Left renal pelvis (tissue), 4 donors: ENCODE measurements at regions not wholly inside any gene's neighbourhood (a gene's known extent, or its start where the extent isn't known, plus 50 kb on each side); places are given as distances from the start of the nearest gene placed in this dataset.
"Not testable (repeated sequence)": the region's sequence is repeated elsewhere in the genome, so short reads cannot be mapped to it uniquely, and the experiment has no call there.

ENCODE experiments used
- DNase-seq, 4 donors: peaks; one replicate each; pipeline ENCODE4 v3.0.0-alpha.2; 2013; ENCODE audit warnings: low read depth in 4 of 4, low spot score in 3 of 4

DNA sequence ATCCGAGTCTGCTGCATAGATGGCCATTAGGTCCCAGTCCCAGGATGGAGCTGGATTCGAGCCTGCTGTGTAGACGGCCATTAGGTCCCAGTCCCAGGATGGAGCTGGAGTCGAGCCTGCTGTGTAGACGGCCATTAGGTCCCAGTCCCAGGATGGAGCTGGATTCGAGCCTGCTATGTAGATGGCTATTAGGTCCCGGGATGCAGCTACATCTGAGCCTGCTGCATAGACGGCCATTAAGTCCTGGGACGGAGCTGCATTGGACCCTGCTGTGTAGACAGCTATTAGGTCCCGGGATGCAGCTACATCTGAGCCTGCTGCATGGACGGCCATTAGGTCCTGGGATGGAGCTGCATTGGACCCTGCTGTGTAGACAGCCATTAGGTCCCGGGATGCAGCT, 112.2 kb upstream of the PPP2R3B start:
- DNase-seq: not testable (repeated sequence)

DNA sequence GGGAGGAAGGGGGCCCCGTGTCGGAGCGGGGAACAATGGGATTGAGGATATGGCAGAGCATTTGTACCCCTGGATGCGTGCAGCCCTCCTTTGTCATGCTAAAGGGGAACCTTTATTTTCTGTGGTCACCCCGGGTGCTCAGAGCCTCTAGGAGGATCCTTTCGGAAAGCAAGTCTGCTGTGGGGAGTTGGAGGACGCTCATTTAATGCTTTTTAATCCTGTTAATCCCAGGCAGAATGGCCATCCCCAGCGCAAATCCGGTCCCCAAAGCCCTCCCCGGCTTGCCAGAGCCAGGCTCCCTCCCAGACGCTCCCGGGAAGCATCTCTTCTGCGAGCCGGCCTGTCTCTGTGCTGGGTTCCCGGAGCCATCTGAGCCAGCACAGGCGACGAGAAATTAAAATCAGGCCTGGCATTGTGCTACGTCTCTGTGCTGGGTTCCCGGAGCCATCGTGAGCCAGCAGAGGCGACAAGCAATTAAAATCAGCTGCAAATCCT, 113.2 kb upstream of the PPP2R3B start:
- DNase-seq: no peak

DNA sequence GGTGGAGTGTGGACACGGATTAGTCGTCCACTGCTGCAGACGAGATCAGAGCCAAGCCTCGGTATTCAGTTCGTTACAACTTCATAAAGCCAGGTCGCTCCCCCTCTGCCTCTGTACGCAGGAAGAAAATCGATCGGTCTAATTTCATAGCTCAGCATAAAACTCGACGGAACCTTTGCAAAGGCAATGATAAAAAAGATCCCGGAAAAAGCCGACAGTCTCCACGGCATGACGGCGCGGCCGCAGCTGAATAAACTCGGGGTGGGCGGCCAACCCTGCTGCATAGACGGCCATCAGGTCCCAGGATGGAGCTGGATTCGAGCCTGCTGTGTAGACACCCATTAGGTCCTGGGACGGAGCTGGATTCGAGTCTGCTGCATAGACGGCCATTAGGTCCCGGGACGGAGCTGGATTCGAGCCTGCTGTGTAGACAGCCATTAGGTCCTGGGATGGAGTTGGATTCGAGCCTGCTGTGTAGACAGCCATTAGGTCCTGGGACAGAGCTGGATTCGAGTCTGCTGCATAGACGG, 113.8 kb upstream of the PPP2R3B start:
- no peak for DNase-seq

GRCh38 chrX:506341-506740, 119.6 kb upstream of the PPP2R3B start:
- no peak for DNase-seq

DNA sequence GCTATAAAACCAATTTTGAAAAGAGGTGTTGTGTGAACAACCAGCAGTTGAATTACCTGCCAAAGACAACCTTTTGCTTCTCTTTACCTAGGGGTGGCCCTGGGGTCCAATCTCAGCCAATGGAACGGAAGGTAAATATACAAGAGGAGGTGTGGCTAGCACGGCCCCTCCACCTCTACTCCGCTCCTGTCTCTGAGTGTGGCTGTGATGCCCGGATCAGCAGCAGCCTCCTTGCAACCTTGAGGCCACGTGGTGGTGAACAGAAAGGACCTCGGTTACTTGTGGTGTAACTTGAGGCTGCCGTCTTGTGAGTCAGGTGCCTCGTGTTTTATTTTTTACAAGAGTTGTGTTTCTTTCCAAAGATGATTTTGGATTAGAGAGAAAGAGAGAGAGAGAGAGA, 121.5 kb upstream of the PPP2R3B start:
- no peak for DNase-seq

DNA sequence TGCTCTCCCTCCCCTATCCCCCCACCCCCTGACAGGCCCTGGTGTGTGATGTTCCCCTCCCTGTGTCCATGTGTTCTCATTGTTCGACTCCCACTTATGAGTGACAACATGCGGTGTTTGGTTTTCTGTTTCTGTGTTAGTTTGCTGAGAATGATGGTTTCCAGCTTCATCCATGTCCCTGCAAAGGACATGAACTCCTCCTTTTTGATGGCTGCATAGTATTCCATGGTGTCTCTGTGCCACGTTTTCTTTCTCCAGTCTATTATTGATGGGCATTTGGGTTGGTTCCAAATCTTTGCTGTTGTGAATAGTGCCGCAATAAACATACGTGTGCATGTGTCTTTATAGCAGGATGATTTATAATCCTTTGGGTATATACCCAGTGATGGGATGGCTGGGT, 121.8 kb upstream of the SHOX start:
- not testable (repeated sequence) for DNase-seq

- DNase-seq: not testable (repeated sequence)
Measured at GRCh38 chrX:511089-511488, 119.5 kb upstream of the SHOX start.

DNA sequence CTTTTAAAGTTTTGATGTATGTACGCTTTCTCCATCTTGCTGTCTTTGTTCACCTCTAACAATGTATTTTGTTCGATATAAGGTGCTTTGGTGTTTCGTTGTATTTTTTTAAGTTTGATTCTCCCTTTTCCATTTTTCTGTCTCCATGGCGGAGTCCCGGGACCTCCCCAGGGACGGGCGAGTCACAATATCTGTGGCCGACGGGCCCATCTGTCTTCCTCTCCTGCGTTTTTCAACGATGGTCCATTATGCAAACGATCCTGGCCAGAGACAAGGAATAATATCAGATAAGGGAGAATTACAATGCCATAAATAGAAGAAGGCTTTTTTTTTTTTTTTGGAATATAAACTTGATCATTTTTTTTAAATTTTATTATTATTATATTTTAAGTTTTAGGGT, 112.3 kb upstream of the SHOX start:
- no peak for DNase-seq

DNA sequence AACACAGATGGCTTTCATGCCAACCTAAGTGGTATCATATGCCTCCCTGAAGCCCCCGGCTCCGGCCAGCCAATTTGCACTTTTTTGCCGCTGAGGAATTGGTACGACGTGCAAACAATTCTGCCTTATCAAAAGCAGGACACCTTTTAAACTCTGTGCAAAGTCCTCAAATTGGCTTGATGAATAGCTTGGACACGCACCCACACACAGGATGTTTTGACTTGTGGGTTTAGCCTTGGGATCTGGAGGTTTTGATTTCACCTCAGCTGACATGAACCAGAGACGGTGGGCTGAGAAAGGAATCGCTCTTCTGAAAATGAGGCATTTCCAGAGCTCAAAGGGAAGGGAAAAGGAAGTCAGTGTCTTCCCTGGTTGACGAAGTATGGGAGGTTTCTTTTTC, 110.8 kb upstream of the SHOX start:
- DNase-seq: no peak

DNA sequence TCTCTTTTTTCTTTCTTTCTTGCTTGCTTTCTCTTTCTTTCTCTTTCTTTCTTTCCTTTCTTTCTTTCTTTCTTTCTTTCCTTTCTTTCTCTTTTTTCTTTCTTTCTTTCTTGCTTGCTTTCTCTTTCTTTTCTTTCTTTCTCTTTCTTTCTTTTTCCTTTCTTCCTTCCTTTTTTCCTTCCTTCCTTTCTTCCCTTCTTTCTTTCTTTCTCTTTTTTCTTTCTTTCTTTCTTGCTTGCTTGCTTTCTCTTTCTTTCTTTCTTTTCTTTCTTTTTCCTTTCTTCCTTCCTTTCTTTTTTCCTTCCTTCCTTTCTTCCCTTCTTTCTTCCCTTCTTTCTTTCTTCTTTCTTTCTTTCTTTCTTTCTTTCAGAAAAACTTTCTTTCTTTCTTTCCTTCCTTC, 108.1 kb upstream of the SHOX start:
- no peak for DNase-seq

DNA sequence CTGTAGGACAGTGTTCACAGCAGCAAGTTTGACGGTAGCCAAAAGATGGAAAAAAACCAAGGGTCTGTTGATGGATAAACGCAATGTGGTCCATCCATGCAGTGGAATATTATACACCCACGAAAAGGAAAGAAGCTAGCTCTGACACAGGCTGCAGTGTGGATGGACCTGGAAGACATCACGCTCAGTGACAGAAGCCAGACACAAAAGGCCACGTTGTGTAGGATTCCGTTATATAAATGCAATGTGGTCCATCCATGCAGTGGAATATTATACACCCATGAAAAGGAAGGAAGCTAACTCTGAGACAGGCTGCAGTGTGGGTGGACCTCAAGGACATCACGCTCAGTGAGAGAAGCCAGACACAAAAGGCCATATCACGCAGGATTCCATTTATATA, 105.5 kb upstream of the SHOX start:
- no peak for DNase-seq

GRCh38 chrX:526295-527224, 104.0 kb upstream of the SHOX start:
- DNase-seq: no peak

- DNase-seq: no peak
Measured at GRCh38 chrX:530726-531610, 99.6 kb upstream of the SHOX start.

DNA sequence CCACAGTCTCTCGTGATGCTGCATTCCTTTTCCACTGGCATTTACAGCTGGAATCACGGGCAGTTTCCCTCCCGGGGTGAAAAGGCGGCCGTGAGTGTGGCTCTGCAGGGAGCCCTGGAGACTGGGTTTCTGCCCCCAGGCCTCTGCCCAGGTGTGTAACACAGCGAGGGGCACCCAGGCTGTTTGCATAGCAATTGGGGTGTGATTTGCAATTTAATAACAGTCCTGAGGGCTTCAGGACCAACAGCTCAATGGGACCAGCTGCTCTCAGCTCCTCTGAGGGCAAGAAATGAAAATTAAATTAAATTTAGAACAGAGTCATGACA, 99.0 kb upstream of the SHOX start:
- no peak for DNase-seq

DNA sequence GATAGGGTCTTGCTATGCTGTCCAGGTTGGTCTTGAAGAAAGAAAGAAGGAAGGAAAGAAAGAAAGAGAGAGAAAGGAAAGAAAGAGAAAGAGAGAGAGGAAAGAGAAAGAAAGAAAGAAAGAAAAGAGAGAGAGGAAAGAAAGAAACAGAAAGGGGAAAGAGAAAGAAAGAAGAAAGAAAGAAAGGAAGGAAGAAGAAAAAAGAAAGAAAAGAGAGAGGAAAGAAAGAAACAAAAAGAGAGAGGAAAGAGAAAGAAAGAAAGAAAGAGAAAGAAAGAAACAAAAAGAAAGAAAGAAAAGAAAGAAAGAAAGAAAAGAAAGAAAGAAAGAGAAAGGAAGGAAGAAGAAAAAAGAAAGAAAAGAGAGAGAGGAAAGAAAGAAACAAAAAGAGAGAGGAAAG, 95.8 kb upstream of the SHOX start:
- DNase-seq: no peak

DNA sequence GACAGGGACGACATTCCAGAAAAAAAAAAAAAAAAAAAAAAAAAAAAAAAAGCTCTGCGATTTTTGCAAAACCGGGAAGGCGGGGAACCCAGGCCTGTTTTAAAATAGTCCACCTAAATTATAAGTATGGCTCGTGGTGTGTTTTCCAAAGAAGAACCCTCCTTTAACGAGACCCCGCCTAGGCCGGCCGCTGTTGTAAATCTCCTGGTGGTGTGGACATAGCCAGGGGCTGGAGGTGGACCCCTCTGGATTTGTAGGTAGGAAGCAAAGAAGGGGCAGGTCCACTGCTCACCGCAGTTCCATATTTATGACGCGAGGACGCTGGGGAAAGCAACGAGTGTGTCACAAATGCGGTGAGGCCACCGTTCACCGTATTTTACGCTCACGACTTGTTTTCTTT, 94.0 kb upstream of the SHOX start:
- DNase-seq: no peak

GRCh38 chrX:537151-537550, 93.4 kb upstream of the SHOX start:
- no peak for DNase-seq

GRCh38 chrX:538311-538710, 92.3 kb upstream of the SHOX start:
- no peak for DNase-seq

- not testable (repeated sequence) for DNase-seq
Measured at GRCh38 chrX:541006-541405, 89.6 kb upstream of the SHOX start.

DNA sequence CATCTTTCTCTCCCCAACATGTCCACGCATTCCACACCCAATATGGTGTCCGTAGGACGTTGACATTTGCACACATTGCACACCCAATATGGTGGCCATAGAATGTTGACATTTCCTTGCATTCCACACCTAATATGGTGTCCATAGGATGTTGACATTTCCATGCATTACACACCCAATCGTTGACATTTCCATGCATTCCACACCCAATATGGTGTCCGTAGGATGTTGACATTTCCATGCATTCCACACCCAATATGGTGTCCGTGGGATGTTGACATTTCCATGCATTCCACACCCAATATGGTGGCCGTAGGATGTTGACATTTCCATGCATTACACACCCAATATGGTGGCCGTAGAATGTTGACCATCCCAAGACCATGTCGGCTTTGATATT, 88.4 kb upstream of the SHOX start:
- no peak for DNase-seq

- no peak for DNase-seq
Measured at GRCh38 chrX:545452-545885, 85.1 kb upstream of the SHOX start.
